H1 (cell line): ENCODE measurements at regions not wholly inside any gene's neighbourhood (a gene's known extent, or its start where the extent isn't known, plus 50 kb on each side); places are given as distances from the start of the nearest gene placed in this dataset.

Experiments used
- ASH2L ChIP-seq: fragments of 200-600, 300-600 bp; sonication (generic); IDR thresholded peaks from one replicate; pipeline ENCODE4 v1.7.1; 2017; ENCODE audit warnings: low read length
- BACH1 ChIP-seq: IDR thresholded peaks from 2 replicates; pipeline ENCODE4 v1.6.1; 2012; ENCODE audit warnings: low read length, improper control_type of control experiment
- BCL11A ChIP-seq, 2 experiments: IDR thresholded peaks; one replicate each; pipeline ENCODE4 v1.6.1; 2011; ENCODE audit warnings: low read depth in 2 of 2, low read length in 2 of 2, mild to moderate bottlenecking in 2 of 2
- HDAC2 ChIP-seq, 2 experiments: fragments of 300-600 bp in 1 of 2; sonication (generic) in 1 of 2; IDR thresholded peaks; 2 replicates each; pipeline ENCODE4 v1.6.1; 2011 to 2012; ENCODE audit warnings: low read depth in 2 of 2, low read length in 2 of 2, mild to moderate bottlenecking in 2 of 2, moderate library complexity in 2 of 2, borderline replicate concordance in 1 of 2, inconsistent platforms in 1 of 2
- KDM1A ChIP-seq: fragments of 200-600, 300-600 bp; sonication (generic); IDR thresholded peaks from 2 replicates; pipeline ENCODE4 v1.7.1; 2016; ENCODE audit warnings: mild to moderate bottlenecking, low read length, borderline replicate concordance
- POU5F1 ChIP-seq: IDR thresholded peaks from 2 replicates; pipeline ENCODE4 v1.6.1; 2011; ENCODE audit warnings: low read depth, mild to moderate bottlenecking, low read length, moderate library complexity
- SIN3A ChIP-seq, 2 experiments: IDR thresholded peaks in 1 of 2; conservative IDR thresholded peaks in 1 of 2; 2 replicates each; pipeline ENCODE4 v1.6.1; 2011 to 2012; ENCODE audit warnings: low read length in 2 of 2, improper control_type of control experiment in 1 of 2, low read depth in 1 of 2, mild to moderate bottlenecking in 1 of 2
- SIX5 ChIP-seq: IDR thresholded peaks from 2 replicates; pipeline ENCODE4 v1.6.1; 2011; ENCODE audit warnings: mild to moderate bottlenecking, low read depth, low read length
- SP4 ChIP-seq: IDR thresholded peaks from 2 replicates; pipeline ENCODE4 v1.6.1; 2012; ENCODE audit warnings: low read length, inconsistent platforms
- TEAD4 ChIP-seq: IDR thresholded peaks from 2 replicates; pipeline ENCODE4 v1.6.1; 2012; ENCODE audit warnings: low read depth, low read length, inconsistent platforms, mixed read lengths
- TF ChIP-seq, protein P1 (sequence below): fragments of 300-600 bp; sonication (generic); IDR thresholded peaks from 2 replicates; pipeline ENCODE4 v1.7.1; 2012; ENCODE audit warnings: low read length, moderate library complexity, mild to moderate bottlenecking, inconsistent platforms; ENCODE audit not compliant: insufficient replicate concordance

GRCh38 chr9:108606401-108606800 is 249.4 kb downstream of the ACTL7B start (continued):
- TF ChIP-seq, protein P1, sequence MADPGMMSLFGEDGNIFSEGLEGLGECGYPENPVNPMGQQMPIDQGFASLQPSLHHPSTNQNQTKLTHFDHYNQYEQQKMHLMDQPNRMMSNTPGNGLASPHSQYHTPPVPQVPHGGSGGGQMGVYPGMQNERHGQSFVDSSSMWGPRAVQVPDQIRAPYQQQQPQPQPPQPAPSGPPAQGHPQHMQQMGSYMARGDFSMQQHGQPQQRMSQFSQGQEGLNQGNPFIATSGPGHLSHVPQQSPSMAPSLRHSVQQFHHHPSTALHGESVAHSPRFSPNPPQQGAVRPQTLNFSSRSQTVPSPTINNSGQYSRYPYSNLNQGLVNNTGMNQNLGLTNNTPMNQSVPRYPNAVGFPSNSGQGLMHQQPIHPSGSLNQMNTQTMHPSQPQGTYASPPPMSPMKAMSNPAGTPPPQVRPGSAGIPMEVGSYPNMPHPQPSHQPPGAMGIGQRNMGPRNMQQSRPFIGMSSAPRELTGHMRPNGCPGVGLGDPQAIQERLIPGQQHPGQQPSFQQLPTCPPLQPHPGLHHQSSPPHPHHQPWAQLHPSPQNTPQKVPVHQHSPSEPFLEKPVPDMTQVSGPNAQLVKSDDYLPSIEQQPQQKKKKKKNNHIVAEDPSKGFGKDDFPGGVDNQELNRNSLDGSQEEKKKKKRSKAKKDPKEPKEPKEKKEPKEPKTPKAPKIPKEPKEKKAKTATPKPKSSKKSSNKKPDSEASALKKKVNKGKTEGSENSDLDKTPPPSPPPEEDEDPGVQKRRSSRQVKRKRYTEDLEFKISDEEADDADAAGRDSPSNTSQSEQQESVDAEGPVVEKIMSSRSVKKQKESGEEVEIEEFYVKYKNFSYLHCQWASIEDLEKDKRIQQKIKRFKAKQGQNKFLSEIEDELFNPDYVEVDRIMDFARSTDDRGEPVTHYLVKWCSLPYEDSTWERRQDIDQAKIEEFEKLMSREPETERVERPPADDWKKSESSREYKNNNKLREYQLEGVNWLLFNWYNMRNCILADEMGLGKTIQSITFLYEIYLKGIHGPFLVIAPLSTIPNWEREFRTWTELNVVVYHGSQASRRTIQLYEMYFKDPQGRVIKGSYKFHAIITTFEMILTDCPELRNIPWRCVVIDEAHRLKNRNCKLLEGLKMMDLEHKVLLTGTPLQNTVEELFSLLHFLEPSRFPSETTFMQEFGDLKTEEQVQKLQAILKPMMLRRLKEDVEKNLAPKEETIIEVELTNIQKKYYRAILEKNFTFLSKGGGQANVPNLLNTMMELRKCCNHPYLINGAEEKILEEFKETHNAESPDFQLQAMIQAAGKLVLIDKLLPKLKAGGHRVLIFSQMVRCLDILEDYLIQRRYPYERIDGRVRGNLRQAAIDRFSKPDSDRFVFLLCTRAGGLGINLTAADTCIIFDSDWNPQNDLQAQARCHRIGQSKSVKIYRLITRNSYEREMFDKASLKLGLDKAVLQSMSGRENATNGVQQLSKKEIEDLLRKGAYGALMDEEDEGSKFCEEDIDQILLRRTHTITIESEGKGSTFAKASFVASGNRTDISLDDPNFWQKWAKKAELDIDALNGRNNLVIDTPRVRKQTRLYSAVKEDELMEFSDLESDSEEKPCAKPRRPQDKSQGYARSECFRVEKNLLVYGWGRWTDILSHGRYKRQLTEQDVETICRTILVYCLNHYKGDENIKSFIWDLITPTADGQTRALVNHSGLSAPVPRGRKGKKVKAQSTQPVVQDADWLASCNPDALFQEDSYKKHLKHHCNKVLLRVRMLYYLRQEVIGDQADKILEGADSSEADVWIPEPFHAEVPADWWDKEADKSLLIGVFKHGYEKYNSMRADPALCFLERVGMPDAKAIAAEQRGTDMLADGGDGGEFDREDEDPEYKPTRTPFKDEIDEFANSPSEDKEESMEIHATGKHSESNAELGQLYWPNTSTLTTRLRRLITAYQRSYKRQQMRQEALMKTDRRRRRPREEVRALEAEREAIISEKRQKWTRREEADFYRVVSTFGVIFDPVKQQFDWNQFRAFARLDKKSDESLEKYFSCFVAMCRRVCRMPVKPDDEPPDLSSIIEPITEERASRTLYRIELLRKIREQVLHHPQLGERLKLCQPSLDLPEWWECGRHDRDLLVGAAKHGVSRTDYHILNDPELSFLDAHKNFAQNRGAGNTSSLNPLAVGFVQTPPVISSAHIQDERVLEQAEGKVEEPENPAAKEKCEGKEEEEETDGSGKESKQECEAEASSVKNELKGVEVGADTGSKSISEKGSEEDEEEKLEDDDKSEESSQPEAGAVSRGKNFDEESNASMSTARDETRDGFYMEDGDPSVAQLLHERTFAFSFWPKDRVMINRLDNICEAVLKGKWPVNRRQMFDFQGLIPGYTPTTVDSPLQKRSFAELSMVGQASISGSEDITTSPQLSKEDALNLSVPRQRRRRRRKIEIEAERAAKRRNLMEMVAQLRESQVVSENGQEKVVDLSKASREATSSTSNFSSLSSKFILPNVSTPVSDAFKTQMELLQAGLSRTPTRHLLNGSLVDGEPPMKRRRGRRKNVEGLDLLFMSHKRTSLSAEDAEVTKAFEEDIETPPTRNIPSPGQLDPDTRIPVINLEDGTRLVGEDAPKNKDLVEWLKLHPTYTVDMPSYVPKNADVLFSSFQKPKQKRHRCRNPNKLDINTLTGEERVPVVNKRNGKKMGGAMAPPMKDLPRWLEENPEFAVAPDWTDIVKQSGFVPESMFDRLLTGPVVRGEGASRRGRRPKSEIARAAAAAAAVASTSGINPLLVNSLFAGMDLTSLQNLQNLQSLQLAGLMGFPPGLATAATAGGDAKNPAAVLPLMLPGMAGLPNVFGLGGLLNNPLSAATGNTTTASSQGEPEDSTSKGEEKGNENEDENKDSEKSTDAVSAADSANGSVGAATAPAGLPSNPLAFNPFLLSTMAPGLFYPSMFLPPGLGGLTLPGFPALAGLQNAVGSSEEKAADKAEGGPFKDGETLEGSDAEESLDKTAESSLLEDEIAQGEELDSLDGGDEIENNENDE, result no peak
- TF ChIP-seq ASH2L (no peak), POU5F1 (no peak), SP4 (no peak), SIN3A (conservative IDR thresholded peaks at IDR 0.05 in 1 of 2, IDR thresholded peaks at IDR 0.05 in 1 of 2; ENCODE audit: low read depth in 1 of 2, low read length in 2 of 2) (no peak), BACH1 (no peak), TEAD4 (no peak), BCL11A (IDR thresholded peaks at IDR 0.05; ENCODE audit: low read depth in 2 of 2, low read length in 2 of 2) (no peak), HDAC2 (IDR thresholded peaks at IDR 0.05; ENCODE audit: borderline replicate concordance in 1 of 2, low read depth in 2 of 2, low read length in 2 of 2) (no peak), KDM1A (no peak), SIX5 (no peak)
- TF ChIP-seq, all 59 proteins: peak for 0
